RPMI7951 (cell line): ENCODE measurements at regions not wholly inside any gene's neighbourhood (a gene's known extent, or its start where the extent isn't known, plus 50 kb on each side); places are given as distances from the start of the nearest gene placed in this dataset.
"Not testable (repeated sequence)": the region's sequence is repeated elsewhere in the genome, so short reads cannot be mapped to it uniquely, and the experiment has no call there.

ENCODE experiments used
- DNase-seq: peaks from one replicate; pipeline ENCODE4 v3.0.0-alpha.2; 2012; ENCODE audit warnings: low read depth

DNA sequence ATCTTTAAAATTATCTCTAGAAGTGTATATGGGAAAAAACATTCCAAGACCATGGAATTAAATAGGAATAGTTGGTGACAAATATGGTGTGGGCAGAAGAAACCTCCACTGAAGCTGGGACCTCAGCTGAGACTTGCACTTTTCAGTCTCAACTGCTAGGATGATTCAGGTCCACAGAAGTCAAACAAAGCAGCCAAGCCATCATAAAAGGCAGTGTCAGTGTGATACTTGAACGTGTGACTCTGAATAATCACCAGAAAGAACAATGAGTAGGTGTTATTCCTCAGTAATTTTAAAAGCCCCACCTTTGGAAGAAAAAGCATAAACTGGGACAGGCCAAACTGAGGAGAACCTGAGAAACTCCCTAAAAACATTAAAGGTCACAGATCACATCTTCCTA is 90.7 kb downstream of the ZNF281 start:
- DNase-seq, result no peak

DNA sequence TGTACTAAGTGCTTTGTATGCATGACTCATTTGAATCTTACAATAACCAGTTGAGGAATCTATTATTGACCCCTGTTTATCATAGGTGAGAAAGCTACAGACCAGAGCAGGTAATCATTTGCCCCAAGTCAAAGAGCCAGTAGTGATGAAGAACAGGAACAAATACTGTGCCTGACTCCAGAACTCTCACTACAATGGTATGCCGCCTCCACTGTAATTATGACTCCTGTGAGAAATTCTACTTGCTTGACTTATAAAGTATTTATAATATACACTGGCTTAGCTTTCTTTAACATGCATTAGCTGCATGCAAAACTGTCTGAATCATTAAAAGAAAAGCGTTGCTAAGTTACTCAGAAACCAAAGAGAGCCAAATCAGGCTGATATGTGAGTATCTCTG is 92.6 kb downstream of the ZNF281 start:
- DNase-seq, result no peak

DNA sequence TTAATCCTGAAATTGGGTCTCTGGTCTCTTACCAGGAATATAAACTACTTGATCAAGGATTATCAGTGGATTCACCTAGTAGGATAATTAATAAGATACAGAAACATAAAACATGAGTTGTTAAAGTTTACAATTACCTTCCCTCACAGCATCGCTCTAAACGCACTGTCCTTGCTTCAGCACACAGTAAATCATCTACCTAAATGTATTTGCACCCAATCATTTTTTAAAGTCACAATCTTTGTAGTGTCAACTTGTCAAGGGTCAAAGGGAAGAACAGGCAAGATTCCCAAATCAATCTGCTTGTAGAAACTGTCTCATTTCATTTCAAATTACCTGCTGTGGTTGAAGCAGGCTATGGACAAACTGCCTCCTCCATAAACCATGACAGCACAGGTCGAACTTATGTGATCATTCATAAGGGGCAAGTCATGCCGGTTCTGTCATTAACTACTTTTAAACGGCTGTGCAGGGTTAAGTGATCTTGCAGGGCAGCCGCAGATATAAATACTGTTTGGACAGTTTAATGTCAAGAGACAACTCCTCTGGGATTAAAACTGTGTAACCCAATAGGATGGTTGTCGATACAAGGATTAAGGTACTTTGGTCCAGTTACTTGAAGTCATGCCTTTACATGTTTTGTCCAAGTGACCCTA is 93.6 kb downstream of the ZNF281 start:
- DNase-seq, result no peak

DNA sequence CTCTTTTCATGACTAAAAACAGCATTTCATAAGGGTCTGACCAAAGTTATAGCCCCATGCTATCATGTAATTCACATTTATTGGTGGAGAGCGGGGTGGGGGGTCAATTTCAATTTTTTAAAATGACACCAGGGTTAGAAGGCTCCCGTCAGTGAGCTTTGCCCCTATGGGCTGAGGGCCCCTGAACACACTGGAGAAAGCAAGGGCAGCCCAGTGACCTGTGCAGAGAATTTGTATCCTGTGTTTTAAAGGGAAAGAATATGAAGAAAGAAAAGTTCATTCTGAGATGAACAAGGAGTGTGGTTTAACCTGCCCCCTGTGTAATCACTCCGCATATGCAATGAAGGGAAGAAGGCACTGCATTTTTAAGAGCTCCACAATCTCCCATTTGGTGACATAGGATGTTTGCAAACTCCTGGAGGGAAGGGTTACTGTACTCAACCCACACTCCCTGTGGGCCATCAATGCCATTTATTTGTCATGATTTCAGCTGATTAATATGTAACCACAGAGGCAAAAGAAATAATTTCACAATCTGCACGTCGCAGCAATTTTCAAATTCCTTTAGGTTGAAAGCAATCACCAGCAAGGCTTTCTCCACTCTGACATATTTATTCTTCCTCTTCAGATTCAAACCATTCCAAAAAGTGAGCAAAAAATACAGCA is 95.6 kb downstream of the ZNF281 start:
- no peak for DNase-seq

DNA sequence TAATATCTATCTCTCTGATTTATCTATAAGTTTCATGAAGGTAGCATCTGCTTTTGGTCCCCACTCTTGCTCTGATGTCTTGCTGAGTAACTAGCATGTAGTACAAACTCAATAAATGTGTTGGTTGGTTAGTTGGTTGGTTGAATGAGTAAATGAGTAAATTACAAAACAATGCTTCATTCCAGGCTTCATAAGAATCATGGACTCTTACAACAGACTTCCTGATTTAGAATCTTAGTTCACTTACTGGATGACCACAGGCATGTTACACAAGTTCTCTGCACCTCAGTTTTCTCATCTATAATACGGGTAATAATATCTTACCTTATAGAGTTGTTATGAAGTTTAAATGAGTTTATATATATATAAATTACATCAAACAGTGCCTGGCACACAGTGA is 98.6 kb downstream of the ZNF281 start:
- DNase-seq, result no peak

DNA sequence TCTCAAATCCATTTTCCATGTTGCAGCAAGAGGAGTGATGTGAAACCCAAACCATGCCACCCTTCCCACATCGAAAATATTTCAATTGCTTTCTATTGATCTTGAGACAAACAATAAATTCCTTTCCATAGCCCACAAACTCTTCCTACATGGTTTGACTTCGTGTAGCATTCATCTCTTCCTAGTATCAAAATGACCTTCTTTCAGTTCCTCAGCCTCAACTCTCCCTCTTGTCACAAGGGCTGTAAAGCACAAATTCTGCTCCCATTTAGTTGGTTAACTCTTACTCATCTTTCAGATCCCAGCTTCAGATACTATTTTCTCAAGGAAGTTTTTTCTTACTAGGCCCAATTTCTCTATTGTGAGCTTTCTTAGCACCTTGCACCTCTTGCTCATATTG is 99.0 kb downstream of the ZNF281 start:
- DNase-seq, result no peak

DNA sequence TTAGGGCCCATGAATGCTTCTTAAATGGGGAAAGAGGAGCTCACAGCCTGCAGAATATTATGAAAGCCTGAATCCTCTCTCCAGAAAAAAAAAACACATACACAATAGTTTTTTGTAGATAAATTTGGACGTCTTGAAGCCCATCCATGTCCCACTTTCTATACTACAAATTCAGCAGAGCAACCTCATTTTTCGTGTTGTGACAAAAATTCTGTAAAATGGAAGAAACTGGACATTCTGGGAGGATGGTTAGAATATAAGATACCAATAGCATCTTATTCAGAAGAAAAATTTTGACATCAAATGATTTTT is 102.1 kb downstream of the ZNF281 start:
- DNase-seq, result no peak

DNA sequence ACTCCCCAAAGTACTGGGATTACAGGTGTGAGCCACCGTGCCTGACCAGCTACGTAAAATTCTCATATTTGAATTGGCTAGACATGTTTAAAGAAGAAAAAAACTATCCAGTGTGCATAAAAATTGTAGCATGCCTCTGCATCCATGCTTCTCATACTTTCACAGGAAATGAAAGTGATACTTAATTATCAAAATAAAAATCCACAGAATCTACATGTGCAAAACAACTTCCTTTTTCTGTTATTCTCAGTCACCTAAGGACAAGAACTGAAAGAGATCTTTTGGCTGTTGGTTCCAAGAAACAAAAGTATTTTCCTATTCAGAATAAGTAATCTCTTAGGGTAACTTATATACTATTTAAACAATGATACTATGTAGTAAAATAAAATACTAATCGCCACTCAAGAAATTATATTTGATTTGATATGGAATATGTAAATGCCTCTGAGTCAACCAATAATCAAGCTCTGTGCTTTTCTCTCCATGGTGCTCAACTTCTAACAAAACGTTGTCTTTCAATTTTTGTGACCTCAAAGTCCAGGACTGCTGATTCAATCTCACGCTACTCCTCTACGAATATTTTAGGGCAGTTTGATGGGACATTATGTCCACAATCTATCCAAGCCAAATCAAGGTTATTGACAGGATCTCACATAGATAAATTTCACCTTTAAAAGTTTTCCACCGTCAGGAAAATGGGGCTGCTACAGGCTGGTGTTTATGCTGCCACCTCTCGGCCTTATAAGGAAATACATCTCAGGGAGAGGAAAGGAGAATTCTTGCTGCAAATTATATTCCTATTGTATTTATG is 102.7 kb downstream of the ZNF281 start:
- peak; percentile 35 for DNase-seq

DNA sequence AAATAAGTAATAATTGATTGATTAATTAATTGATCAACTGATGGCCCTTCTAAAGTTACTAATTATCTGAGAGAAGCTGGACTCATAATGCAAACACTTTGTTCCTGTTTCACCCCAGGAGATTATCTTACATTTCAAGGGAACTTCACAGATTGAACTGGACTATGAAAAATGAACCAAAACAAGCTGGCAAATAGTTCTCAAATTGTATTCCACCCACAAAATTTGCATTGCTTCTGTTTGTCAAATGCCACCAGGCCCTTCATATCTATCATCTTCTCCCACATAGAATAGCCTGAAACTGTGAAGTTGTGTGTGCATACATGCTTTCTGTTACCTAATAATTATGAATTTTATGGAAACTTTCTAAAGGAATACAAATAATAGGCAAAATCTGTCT is 104.0 kb downstream of the ZNF281 start:
- no peak for DNase-seq

DNA sequence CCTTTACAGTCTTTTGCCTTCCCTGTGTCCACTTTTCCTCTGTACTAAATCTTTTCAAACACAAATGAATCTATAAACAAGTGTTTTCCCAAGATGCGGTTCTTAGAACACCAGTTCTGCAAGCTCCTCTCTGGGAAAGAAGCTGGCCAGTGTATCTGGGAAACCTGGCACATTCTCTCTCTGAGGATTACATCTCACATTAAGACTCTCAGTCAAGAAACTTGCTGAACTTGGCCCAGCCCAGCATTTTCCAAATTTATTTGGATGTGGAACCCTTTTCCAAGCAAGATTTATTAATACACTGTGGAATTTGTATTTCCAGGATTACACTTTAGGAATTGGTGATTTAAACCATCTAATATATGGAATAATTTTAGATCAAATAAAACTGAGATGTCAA is 105.7 kb downstream of the ZNF281 start:
- no peak for DNase-seq

DNA sequence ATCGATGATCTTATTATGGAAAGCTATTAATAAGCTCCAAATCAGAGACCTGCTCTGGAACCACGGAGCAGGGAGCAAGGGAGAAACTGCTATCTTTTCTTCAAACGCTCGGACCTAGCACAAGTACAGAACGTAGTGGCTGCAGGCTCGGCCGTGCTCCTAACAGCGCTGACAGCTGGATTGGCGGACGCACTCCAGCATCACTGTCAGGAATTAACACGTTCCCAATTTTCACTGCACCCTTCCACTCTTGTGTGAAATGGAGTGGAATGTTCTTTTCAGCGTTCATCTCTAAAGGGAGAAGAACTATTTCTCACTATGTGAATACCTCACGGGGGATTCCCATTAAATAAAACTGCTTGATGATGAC is 106.9 kb downstream of the ZNF281 start:
- DNase-seq, result peak; percentile 23

DNA sequence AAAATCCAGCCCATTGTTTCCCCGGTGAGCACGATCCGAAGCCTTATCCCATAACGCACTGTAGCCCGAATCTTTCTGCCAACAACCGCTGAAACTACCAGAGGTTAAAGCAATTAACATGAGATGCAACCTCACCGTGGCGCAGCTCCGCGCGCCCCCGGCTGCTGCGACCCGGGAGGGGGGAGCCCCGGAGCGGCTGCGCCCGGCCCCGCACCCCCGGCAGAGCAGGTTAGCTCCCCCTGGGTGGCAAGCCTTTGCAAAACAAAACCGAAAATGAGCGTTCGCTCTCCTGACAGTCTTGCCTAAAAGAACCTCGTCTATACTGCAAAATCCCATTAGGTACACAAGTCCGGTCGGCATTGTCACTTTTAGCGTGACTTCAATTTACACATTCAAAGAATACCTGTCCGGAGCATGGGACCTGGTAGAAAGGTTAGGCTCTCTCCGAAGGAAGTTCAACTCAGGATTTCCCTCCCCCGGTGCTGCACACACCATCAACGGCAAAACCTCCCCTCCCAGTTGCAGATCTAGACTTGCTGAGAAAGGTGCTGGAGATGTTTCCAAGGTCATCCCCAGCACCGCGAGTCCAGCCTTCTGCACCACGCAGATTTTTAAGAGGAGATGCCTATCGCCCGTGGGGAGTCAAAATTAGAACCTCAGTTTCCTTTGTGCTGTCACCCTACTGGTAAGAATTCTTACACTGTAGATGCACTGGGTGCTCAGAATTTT is 107.5 kb downstream of the ZNF281 start:
- DNase-seq, result peak; percentile 44

DNA sequence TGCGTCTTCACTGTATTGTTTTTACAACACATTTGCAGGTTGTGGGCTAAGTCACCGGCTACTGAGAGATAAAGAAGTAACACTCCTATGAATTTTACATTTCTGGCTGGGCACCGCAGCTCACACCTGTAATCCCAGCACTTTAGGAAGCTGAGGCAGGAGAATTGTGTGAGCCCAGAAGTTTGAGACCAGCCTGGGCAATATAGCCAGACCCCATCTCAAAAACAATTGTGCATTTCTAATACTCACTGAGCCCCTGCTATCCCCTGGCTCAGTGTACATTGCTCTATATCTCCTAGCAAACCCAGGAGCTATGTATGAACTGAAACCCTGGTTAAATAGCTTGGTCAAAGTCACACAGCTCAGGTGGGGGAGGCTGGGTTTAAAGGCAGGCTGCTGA is 108.7 kb downstream of the ZNF281 start:
- no peak for DNase-seq

DNA sequence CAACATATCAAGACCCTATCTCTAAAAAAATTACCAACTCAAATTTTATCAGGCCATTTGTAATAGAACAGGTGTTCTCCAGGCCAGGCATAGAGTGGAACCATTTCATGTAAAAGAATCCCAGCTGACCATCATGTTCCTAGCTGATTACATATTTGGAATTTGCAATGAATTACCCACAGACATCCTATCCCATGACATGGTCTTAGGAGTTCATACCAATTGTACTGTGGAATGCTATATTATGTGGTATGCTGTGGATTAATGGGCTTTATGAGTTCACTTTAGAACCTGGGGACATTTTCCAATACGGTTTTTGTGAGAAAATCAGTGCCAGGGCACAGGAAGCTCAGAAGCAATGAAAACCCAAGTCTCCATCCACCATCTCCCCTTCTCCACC is 110.3 kb downstream of the ZNF281 start:
- DNase-seq, result no peak

DNA sequence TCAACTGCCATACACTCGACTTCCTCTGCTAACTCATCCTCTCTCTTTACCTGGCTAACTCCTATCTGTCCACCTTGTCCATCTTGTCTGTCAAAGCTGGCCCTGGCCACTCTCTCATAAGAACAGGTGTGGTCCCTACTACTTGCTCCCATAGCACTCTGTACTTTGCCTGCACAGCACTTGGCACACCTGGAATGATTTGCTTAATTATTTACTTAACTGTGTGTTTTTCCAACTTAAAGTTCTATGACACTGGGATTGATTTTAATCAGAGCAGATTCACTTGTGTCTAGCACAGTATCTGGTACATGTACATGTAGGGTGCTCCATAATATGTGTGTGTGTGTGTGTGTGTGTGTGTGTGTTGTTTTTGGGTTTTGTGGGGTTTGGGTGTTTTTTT is 111.6 kb downstream of the ZNF281 start:
- DNase-seq, result no peak

DNA sequence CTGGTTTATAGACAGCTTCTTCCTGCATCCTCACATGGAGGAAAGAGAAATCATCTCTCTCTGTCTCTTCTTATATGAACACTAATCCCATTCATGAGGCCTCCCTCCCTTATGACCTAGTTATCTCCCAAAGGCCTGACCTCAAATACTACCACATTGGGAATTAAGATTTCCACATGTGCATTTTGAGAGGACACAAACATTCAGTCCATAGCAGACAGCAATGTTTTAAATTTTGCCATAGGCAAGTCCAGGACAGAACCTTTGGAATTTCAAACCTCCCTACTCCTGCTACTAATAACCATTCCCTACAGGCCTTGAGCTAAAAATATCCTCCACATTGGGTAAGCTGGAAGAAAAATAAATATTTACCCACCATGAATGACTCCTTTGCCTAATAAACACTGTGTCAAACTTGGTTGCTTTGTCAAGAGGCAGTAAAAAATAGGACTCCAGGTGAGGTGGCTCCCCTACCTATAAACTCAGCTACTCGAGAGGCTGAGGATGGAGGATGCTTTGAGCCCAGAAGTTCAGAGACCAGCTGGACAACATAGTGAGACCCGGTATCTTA is 113.7 kb downstream of the ZNF281 start:
- peak; percentile 13 for DNase-seq

DNA sequence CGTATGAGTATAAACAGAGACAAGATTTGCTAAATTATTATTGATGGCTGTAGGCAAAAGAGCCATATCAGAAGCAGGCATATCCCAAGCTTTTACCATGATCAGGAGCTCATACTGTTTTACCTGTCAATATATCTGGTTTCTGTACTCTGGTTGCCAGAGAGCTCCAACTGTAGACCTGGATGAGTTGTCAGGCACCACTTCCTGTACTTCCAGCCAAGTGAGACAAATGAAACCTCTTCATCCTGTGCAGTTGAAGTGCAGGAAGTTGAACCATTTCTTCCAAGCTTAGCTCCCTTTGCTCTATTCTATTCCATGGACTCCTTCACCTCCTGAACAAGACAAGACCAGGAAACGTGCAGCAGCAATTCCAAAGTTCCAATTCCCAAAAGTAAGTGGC is 115.6 kb downstream of the ZNF281 start:
- no peak for DNase-seq

DNA sequence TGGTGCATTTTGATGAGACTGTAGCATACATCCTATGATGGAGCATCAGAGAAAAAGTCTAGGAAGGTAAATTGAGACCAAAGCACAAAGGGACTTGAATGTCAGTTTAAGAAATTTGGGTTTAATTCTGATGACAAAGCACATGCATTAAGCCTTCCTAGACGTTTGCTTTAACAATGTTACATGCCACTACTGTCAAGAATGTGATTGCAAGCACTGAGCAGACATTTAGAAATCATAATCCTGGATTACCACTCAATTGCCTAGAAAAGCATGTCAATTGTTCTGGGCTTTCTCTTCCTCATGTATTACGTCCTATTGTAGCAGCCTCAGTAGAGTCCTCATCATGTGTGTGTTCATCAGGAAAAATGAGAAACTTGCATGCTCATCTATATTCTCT is 117.1 kb downstream of the ZNF281 start:
- no peak for DNase-seq

DNA sequence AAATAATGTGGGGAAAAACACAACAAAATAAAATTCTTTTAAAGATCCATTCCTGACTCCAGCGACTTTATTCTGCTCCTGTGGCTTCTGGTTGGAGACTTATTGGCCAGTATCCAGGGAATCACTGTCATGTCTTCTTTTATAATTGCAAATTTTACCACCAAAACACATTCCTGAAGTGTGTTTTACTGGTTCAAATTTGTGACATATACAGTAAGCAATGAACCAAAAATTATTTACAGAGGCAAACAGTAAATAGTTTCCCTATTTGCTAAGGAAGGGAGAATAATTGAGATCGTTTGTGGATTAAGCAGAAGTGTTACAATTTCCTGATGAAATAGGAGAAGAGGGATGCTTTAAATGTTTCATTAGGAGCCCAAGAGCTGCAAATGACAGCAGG is 118.7 kb downstream of the ZNF281 start:
- no peak for DNase-seq

DNA sequence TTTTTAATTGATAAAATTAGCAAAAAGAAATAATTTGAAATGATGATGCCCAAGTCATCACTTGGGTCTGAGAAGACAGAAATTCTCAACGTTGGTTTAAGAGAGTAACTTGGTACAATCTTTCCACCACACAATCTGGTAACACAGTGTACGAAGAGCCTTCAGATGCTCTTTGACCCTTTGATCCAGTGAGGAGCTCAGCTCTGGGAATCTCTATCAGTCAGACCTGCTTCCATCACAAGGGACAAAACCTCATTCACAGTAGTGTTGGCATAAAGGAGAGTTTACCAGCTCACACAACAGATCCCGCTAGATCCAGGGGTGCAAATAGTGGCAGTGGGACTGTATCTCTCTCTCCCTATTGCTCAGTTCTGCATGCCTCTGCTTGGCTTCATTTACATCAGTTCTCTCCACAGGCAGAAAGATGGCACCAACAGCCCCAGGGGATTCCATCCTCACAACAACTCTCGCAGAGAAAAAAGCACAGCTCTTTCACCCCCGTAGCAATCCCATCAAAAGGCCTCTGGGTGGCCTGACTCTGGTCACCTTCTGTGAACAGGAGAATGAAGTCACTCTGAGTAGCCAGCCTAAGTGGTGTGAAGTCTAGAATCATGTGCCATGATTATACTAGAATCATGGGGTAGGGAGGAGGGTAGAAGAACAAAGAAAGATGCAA is 119.7 kb downstream of the ZNF281 start:
- DNase-seq, result peak; percentile 23

DNA sequence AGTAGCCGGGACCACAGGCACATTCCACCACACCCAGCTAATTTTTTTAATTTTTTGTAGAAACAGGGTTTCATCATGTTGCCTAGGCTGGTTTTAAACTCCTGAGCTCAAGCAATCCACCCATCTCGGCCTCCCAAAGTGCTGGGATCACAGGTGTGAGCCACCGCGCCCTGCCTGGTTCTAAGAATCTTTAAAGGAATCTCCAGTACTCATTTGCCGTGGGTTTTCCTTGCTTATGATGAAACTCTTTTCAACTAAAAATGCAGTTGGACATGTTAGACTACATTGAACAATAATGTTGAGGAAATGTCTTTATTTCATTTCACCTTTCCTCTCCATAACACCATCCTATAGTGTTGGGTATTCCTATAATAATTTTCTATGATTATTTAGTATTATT is 121.6 kb downstream of the ZNF281 start:
- DNase-seq, result no peak

DNA sequence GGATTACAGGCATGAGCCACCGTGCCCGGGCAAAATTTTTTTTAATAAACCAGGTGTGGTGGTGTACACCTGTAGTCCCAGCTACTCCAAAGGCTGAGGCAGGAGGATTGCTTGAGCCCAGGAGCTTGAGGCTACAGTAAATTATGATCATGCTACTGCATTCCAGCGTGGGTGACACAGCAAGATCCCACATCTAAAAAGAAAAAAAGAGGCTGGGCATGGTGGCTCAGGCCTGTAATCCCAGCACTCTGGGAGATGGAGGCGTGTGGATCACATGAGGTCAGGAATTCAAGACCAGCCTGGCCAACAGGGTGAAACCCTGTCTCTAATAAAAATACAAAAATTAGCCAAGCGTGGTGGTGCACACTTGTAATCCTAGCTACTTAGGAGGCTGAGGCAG is 125.6 kb downstream of the ZNF281 start:
- not testable (repeated sequence) for DNase-seq
